ENCODE measurements at regions not wholly inside any gene's neighbourhood (a gene's known extent, or its start where the extent isn't known, plus 50 kb on each side); places are given as distances from the start of the nearest gene placed in this dataset.

GRCh38 chrX:42050345-42050744 is 127.0 kb upstream of the CASK start:
- no peaks in the 10 kb centered on the region for H3K36me3 ChIP-seq
- H3K27me3 ChIP-seq, result no peaks in the 10 kb centered on the region
- no peak overlapping the region for H3K27ac ChIP-seq
- H3K4me3 ChIP-seq, result no peak overlapping the region
- TF ChIP-seq POLR2A (IDR thresholded peaks at IDR 0.05) (no peak), CTCF (IDR thresholded peaks at IDR 0.05 in 4 of 5, conservative IDR thresholded peaks at IDR 0.05 in 1 of 5) (no peak)
- no peaks in the 10 kb centered on the region for H3K4me1 ChIP-seq
- in situ Hi-C loops (cut with MboI; ENCODE audit: low sequenced_read_pairs in 4 of 4) (no loop called here), intact Hi-C loops (cut with DNase I; ENCODE audit: low total_unique reads) (no loop called here)
- H3K9me3 ChIP-seq, result no peaks in the 10 kb centered on the region
- no peak for DNase-seq
- no peak for ATAC-seq

DNA sequence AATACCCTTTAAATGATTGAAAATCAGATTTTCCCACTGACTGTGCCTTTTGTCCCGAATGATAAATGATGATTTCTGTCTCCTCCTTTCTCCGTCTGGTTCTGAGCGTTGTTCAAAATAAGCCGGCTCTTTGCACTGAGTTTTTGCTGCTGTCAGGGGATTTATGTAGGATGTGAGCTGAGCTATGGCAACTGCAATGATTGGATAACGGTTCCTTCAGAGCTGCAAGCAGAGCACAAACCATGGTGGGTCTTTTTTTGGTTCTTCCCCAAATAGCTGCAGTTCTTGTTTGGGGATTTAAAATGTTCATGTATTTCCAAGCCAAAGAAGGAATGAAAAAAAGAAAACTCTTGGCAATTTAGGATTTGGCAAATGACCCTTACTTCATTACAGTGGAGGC is 124.5 kb upstream of the CASK start:
- in situ Hi-C loops (cut with MboI; ENCODE audit: low sequenced_read_pairs in 4 of 4) (no loop called here), intact Hi-C loops (cut with DNase I; ENCODE audit: low total_unique reads) (no loop called here)
- Histone ChIP-seq H3K27me3 (no peaks in the 10 kb centered on the region), H3K9me3 (no peaks in the 10 kb centered on the region), H3K4me3 (no peak overlapping the region), H3K4me1 (no peaks in the 10 kb centered on the region), H3K36me3 (no peaks in the 10 kb centered on the region), H3K27ac (no peak overlapping the region)
- no peak for DNase-seq
- no peak for ATAC-seq
- TF ChIP-seq POLR2A (IDR thresholded peaks at IDR 0.05) (no peak), CTCF (IDR thresholded peaks at IDR 0.05 in 4 of 5, conservative IDR thresholded peaks at IDR 0.05 in 1 of 5) (no peak)

DNA sequence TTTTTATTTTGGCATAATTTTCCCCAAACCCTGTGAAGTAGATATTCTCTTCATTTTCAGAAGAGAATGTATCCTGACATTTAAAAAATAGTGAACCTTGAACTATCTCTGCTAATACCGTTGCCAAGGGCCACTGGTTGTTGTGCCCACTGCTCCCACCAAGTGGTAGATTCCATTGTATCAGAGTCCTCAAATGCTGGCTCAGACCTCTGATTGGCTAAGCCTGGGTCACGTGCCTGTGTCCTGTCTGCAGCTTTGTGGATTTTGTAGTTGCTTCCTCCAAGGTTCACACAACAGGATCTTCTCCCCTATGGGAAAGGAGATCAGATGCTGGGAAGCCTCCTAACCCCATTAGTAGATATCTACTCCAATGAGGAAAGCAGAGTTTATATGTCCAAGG is 104.8 kb upstream of the CASK start:
- no peaks in the 10 kb centered on the region for H3K4me1 ChIP-seq
- ATAC-seq (no peak), DNase-seq (no peak)
- intact Hi-C loops (cut with DNase I; ENCODE audit: low total_unique reads) (no loop called here), in situ Hi-C loops (cut with MboI; ENCODE audit: low sequenced_read_pairs in 4 of 4) (no loop called here)
- no peak overlapping the region for H3K4me3 ChIP-seq
- H3K27ac ChIP-seq, result no peak overlapping the region
- H3K36me3 ChIP-seq, result no peaks in the 10 kb centered on the region
- TF ChIP-seq CTCF (IDR thresholded peaks at IDR 0.05 in 4 of 5, conservative IDR thresholded peaks at IDR 0.05 in 1 of 5) (no peak), POLR2A (IDR thresholded peaks at IDR 0.05) (no peak)
- no peaks in the 10 kb centered on the region for H3K9me3 ChIP-seq
- H3K27me3 ChIP-seq, result no peaks in the 10 kb centered on the region

- intact Hi-C loops (cut with DNase I; ENCODE audit: low total_unique reads) (no loop called here), in situ Hi-C loops (cut with MboI; ENCODE audit: low sequenced_read_pairs in 4 of 4) (no loop called here)
- DNase-seq (no peak), ATAC-seq (no peak)
- no peaks in the 10 kb centered on the region for H3K4me1 ChIP-seq
- TF ChIP-seq CTCF (IDR thresholded peaks at IDR 0.05 in 4 of 5, conservative IDR thresholded peaks at IDR 0.05 in 1 of 5) (no peak), POLR2A (IDR thresholded peaks at IDR 0.05) (no peak)
- no peak overlapping the region for H3K4me3 ChIP-seq
- no peaks in the 10 kb centered on the region for H3K36me3 ChIP-seq
- no peaks in the 10 kb centered on the region for H3K27me3 ChIP-seq
- H3K27ac ChIP-seq, result no peak overlapping the region
- no peaks in the 10 kb centered on the region for H3K9me3 ChIP-seq
Observed at GRCh38 chrX:42027367-42028000, 104.1 kb upstream of the CASK start.

DNA sequence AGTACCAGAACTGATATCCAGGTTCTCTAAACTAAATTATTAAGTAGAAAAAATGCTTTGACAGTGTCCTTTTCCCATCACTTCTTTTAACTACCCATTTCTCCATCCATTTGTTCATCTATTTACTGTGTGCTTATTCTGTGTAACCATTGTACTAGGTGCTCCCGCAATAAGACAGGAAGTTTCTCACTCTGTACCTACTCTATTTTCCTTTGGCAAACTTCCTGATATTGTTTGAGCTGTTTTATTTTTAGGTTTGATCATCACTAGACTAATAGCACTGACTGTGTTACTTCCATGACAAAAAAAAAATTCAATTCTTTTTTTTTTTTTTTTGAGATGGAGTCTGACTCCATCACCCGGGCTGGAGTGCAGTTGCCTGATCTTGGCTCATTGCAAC is 102.5 kb upstream of the CASK start:
- intact Hi-C loops (cut with DNase I; ENCODE audit: low total_unique reads), result no loop called here

More for the DNA sequence above, 102.5 kb upstream of the CASK start:
- H3K27ac ChIP-seq, result no peak overlapping the region
- no peak overlapping the region for H3K4me3 ChIP-seq
- in situ Hi-C loops (cut with MboI; ENCODE audit: low sequenced_read_pairs in 4 of 4), result no loop called here
- H3K9me3 ChIP-seq, result no peaks in the 10 kb centered on the region
- no peaks in the 10 kb centered on the region for H3K27me3 ChIP-seq
- no peak for TF ChIP-seq POLR2A (IDR thresholded peaks at IDR 0.05)
- TF ChIP-seq CTCF (IDR thresholded peaks at IDR 0.05 in 4 of 5, conservative IDR thresholded peaks at IDR 0.05 in 1 of 5), result no peak
- no peaks in the 10 kb centered on the region for H3K36me3 ChIP-seq
- DNase-seq (no peak), ATAC-seq (no peak)
- no peaks in the 10 kb centered on the region for H3K4me1 ChIP-seq
